ENCODE measurements at regions not wholly inside any gene's neighbourhood (a gene's known extent, or its start where the extent isn't known, plus 50 kb on each side); places are given as distances from the start of the nearest gene placed in this dataset.

- TF ChIP-seq EP300 (IDR thresholded peaks at IDR 0.05; ENCODE audit: low read depth in 2 of 2, low read length in 2 of 2) (no peak), EP300 (CRISPR knock-in tag; IDR thresholded peaks at IDR 0.05; ENCODE audit: borderline replicate concordance) (no peak), TEAD2 (CRISPR knock-in tag; IDR thresholded peaks at IDR 0.05) (no peak), PBX3 (CRISPR knock-in tag; IDR thresholded peaks at IDR 0.05; ENCODE audit: borderline replicate concordance) (no peak), ZNF644 (CRISPR knock-in tag; IDR thresholded peaks at IDR 0.05; ENCODE audit: low read depth) (no peak), ZEB1 (IDR thresholded peaks at IDR 0.05; ENCODE audit: insufficient replicate concordance, low read depth) (no peak), ESRRA (CRISPR knock-in tag; IDR thresholded peaks at IDR 0.05; ENCODE audit: low read depth) (no peak), ZNF317 (CRISPR knock-in tag; IDR thresholded peaks at IDR 0.05) (no peak), THAP11 (CRISPR knock-in tag; IDR thresholded peaks at IDR 0.05) (no peak), POLR2AphosphoS5 (IDR thresholded peaks at IDR 0.05; ENCODE audit: low read depth, low read length) (no peak), IRF2 (CRISPR knock-in tag; IDR thresholded peaks at IDR 0.05) (no peak)
- TF ChIP-seq, protein P1, sequence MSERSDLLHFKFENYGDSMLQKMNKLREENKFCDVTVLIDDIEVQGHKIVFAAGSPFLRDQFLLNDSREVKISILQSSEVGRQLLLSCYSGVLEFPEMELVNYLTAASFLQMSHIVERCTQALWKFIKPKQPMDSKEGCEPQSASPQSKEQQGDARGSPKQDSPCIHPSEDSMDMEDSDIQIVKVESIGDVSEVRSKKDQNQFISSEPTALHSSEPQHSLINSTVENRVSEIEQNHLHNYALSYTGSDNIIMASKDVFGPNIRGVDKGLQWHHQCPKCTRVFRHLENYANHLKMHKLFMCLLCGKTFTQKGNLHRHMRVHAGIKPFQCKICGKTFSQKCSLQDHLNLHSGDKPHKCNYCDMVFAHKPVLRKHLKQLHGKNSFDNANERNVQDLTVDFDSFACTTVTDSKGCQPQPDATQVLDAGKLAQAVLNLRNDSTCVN (CRISPR knock-in tag; IDR thresholded peaks at IDR 0.05; ENCODE audit: borderline replicate concordance), result no peak
Observed at GRCh38 chr10:42491001-42491592, 147.3 kb downstream of the ZNF33B start.
